NB4 (cell line): ENCODE measurements at regions not wholly inside any gene's neighbourhood (a gene's known extent, or its start where the extent isn't known, plus 50 kb on each side); places are given as distances from the start of the nearest gene placed in this dataset.

Source experiments
- CTCF ChIP-seq: IDR thresholded peaks from one replicate; pipeline ENCODE4 v1.5.1; 2012; ENCODE audit warnings: low read depth, low read length
- MAX ChIP-seq: IDR thresholded peaks from 2 replicates; pipeline ENCODE4 v1.6.1; 2011; ENCODE audit warnings: low read depth, low read length
- MYC ChIP-seq: IDR thresholded peaks from 2 replicates; pipeline ENCODE4 v1.6.1; 2011; ENCODE audit warnings: low read depth, low read length
- POLR2A ChIP-seq: IDR thresholded peaks from 2 replicates; pipeline ENCODE4 v1.6.1; 2011; ENCODE audit warnings: mild to moderate bottlenecking; ENCODE audit not compliant: insufficient read length; ENCODE audit errors: extremely low read depth

- TF ChIP-seq CTCF, result no peak
- no peak for TF ChIP-seq POLR2A
- TF ChIP-seq MAX, result no peak
- TF ChIP-seq MYC, result no peak
Observed at GRCh38 chr1:96079581-96079980, 642.0 kb upstream of the PTBP2 start.
